HG03571 (cell line): ENCODE measurements at regions not wholly inside any gene's neighbourhood (a gene's known extent, or its start where the extent isn't known, plus 50 kb on each side); places are given as distances from the start of the nearest gene placed in this dataset.

Experiments used
- ATAC-seq: cut with Tn5 transposase; IDR thresholded peaks from one replicate; pipeline ENCODE4 v1.9.1; 2021; ENCODE audit not compliant: unreplicated experiment

GRCh38 chr3:177824190-177824786, 627.0 kb upstream of the TBL1XR1 start:
- no peak for ATAC-seq

GRCh38 chr3:177824841-177825240, 627.6 kb upstream of the TBL1XR1 start:
- no peak for ATAC-seq

- ATAC-seq: no peak
Measured at GRCh38 chr3:177826253-177826652, 629.0 kb upstream of the TBL1XR1 start.

GRCh38 chr3:177827511-177828207, 630.4 kb upstream of the TBL1XR1 start:
- ATAC-seq: no peak

- ATAC-seq: no peak
Measured at GRCh38 chr3:177828208-177828565, 630.9 kb upstream of the TBL1XR1 start.

- ATAC-seq: no peak
Measured at GRCh38 chr3:177830411-177830849, 633.1 kb upstream of the TBL1XR1 start.

- ATAC-seq: no peak
Measured at GRCh38 chr3:177831361-177831760, 634.1 kb upstream of the TBL1XR1 start.

GRCh38 chr3:177832880-177833279, 635.6 kb upstream of the TBL1XR1 start:
- no peak for ATAC-seq

- no peak for ATAC-seq
Measured at GRCh38 chr3:177833332-177833731, 636.0 kb upstream of the TBL1XR1 start.

GRCh38 chr3:177835008-177835407, 637.7 kb upstream of the TBL1XR1 start:
- no peak for ATAC-seq

- no peak for ATAC-seq
Measured at GRCh38 chr3:177835917-177836316, 638.6 kb upstream of the TBL1XR1 start.

GRCh38 chr3:177836671-177837070, 639.4 kb upstream of the TBL1XR1 start:
- no peak for ATAC-seq

GRCh38 chr3:177837951-177838655, 640.8 kb upstream of the TBL1XR1 start:
- no peak for ATAC-seq

GRCh38 chr3:177838766-177839350, 641.6 kb upstream of the TBL1XR1 start:
- ATAC-seq: no peak

GRCh38 chr3:177842302-177842701, 645.0 kb upstream of the TBL1XR1 start:
- ATAC-seq: no peak

GRCh38 chr3:177842743-177843734, 645.8 kb upstream of the TBL1XR1 start:
- ATAC-seq: no peak

- ATAC-seq: no peak
Measured at GRCh38 chr3:177852001-177852807, 654.9 kb upstream of the TBL1XR1 start.

- no peak for ATAC-seq
Measured at GRCh38 chr3:177855021-177855420, 657.7 kb upstream of the TBL1XR1 start.

GRCh38 chr3:177860184-177860583, 662.9 kb upstream of the TBL1XR1 start:
- no peak for ATAC-seq

- no peak for ATAC-seq
Measured at GRCh38 chr3:177862962-177863491, 665.7 kb upstream of the TBL1XR1 start.
